Epithelial cell of esophagus (primary cell): ENCODE measurements at regions not wholly inside any gene's neighbourhood (a gene's known extent, or its start where the extent isn't known, plus 50 kb on each side); places are given as distances from the start of the nearest gene placed in this dataset.

Experiments
- DNase-seq: peaks from one replicate; pipeline ENCODE4 v3.0.0; 2010; ENCODE audit warnings: low read depth
- H3K4me3 ChIP-seq: 2 replicates; pipeline ENCODE4 v1.5.1; 2011; ENCODE audit warnings: mild to moderate bottlenecking, low read length, control low read depth
- TF ChIP-seq, protein P1 (sequence below): IDR thresholded peaks from 2 replicates; pipeline ENCODE4 v1.5.1; 2011; ENCODE audit warnings: low read depth, mild to moderate bottlenecking, low read length, control low read depth, inconsistent platforms; ENCODE audit not compliant: insufficient read depth; ENCODE audit errors: missing control alignments

DNA sequence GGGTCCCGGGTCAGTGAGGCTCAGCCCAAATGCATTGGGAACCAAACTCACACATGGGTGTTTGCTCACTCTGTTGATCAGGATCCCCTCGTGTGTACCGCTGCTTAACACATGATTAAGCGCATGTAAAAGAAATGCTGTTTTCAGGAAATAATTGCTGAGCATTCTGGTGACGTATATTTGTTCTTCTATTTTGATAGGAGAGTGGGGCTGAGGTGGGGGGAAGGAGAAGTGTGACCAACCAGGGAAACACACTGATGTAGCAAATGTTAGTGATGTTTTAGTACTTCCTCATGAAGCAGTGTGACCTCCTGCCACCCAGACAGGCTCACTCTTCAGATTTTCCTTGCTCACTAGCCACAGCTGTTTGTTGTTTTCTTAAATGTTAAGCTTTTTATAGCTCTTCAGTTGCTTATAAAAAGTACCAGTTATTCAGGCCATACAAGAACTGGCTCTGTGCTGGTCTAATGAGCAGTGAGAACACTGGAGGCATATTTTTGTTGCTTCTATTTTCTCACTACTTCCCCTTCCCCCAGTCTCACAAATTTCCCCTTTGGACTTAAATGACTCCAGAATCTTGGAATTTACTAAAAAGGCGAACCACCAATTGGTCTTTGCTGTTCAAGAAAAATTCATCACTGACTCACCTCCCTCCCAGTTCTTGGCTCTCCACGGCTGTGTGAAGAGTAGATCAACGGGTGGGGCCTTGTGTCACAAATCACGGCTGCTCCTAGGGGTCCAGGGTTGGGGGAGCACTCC, 79.2 kb upstream of the BACH2 start:
- TF ChIP-seq, protein P1, sequence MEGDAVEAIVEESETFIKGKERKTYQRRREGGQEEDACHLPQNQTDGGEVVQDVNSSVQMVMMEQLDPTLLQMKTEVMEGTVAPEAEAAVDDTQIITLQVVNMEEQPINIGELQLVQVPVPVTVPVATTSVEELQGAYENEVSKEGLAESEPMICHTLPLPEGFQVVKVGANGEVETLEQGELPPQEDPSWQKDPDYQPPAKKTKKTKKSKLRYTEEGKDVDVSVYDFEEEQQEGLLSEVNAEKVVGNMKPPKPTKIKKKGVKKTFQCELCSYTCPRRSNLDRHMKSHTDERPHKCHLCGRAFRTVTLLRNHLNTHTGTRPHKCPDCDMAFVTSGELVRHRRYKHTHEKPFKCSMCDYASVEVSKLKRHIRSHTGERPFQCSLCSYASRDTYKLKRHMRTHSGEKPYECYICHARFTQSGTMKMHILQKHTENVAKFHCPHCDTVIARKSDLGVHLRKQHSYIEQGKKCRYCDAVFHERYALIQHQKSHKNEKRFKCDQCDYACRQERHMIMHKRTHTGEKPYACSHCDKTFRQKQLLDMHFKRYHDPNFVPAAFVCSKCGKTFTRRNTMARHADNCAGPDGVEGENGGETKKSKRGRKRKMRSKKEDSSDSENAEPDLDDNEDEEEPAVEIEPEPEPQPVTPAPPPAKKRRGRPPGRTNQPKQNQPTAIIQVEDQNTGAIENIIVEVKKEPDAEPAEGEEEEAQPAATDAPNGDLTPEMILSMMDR: no peak
- peak; percentile 41 for DNase-seq
- no peak overlapping the region for H3K4me3 ChIP-seq

DNA sequence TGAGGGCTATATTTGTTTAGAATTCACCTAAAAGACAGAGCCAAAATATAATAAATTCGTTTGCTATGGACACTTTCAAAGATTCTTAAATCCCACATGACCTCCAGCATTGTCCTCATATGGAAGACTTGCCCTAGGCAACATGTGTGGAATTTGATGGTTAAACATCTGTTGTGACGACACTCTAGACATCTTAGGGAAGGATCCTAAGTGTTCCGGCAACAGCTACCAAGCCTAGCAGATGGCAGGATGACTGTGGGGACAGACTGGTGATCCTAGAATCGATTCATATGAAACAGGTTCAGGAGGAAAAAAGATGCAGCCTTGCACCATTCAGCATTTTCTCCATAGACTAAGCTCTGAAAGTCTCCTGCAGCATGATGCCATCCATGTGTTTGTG, 77.6 kb upstream of the BACH2 start:
- DNase-seq: no peak
- no peak overlapping the region for H3K4me3 ChIP-seq
- TF ChIP-seq, protein P1: no peak

DNA sequence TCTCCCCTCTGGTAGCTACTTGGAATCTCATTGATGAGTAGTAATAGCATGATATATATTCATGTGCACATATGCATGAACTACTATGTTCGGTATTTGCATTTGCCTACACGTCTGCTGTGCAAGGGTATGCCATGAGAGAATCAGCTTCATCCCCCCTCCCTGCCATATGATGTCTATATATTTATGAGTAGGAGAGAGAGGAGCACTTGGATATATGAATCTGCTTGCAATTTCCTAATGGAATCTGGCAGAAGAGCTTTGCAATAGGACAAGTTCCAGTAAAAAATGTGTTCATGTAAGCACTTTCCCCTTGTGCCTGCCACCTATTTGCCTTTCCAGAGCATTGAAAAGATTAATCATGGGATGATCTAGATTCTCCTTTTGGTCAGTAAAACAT, 76.2 kb upstream of the BACH2 start:
- no peak overlapping the region for H3K4me3 ChIP-seq
- no peak for DNase-seq
- TF ChIP-seq, protein P1: no peak

DNA sequence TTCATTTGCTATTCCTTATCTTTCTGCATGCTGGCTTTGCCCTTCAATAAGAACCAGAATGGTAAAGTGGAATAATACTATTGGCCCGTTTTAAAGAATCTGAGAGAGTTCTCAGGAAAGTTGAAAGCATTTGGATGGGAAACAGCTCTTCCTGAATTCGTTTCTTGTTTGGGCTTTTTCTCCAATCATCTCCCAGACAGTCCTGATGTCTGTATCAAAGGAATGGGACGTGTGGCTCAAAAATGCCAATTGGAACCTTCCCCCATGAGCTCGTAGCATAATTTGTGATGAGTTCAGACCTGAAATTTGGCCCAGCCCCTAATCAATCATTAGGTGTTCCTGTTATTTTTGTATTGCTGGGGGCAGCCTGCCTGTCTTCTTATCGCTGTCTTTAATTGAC, 75.8 kb upstream of the BACH2 start:
- TF ChIP-seq, protein P1: no peak
- no peak overlapping the region for H3K4me3 ChIP-seq
- no peak for DNase-seq

DNA sequence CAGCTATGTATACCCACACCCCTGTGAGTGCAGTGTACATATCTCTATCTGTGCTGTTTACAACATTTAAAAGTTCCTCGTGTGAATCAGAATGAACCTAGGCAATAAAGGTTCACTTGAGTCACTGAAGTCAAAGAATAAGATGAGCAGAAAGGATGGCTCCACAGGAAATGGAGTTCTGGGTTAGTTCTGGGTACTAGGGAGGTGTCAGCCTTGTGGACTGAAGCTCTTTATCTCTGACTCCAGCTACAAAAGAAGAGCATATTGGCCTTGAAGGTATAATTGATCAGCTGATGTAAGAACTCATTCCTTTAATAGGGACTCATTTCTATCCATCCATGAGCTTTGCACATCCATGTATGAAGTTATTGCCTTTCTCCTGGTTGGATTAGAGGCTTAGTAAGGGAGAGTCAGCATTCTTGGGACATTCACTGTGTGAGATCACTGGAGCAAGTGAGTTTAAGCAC, 73.9 kb upstream of the BACH2 start:
- DNase-seq: peak; percentile 56
- H3K4me3 ChIP-seq: no peak overlapping the region
- TF ChIP-seq, protein P1: no peak

DNA sequence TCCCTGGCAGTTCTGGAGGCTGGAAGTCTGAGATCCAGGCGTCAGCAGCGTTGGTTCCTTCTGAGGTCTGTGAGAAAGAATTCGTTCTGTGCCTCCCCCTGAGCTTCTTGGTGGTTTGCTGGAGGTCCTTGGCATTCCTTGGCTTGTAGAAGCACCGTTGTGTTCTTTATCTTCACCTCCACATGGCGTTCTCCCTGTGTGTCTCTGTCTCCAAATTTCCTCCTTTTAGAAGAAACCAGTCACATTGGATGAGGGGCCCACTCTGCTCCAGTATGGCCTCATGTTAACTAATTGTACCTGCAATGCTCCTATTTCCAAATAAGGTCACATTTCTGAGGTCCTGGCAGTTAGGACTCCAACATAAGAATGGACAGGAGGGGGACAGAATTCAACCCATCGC, 73.0 kb upstream of the BACH2 start:
- DNase-seq: no peak
- TF ChIP-seq, protein P1: no peak
- no peak overlapping the region for H3K4me3 ChIP-seq

DNA sequence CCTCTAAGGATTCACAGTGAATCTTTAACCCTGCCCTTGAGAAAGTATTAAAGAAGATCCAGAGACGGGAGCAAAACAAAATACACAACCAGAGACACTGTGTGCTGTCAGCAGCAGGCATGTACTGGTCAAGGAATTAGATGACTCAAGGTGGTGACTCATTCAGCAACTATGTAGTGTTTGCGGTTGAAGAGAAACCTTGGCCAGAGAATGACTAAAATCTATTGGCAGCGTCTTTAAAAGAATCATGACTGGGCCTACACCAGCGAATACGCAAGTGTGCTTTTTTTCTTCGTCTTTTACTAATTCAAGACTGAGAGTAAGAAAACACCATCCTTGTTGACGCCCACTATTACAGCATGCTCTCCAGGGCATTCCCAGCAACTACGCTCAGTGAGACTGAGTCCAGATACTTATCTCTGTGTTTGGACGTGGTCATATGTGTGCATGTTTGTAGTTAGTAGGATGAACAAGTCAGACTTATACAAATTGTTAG, 72.4 kb upstream of the BACH2 start:
- peak; percentile 100 for DNase-seq
- H3K4me3 ChIP-seq: no peak overlapping the region

More for the DNA sequence above, 72.4 kb upstream of the BACH2 start:
- TF ChIP-seq, protein P1: no peak
